HG03354 (cell line): ENCODE measurements at regions not wholly inside any gene's neighbourhood (a gene's known extent, or its start where the extent isn't known, plus 50 kb on each side); places are given as distances from the start of the nearest gene placed in this dataset.

Experiments used
- ATAC-seq: cut with Tn5 transposase; IDR thresholded peaks from one replicate; pipeline ENCODE4 v1.9.1; 2021; ENCODE audit warnings: mild to moderate bottlenecking; ENCODE audit not compliant: unreplicated experiment, poor library complexity, severe bottlenecking

DNA sequence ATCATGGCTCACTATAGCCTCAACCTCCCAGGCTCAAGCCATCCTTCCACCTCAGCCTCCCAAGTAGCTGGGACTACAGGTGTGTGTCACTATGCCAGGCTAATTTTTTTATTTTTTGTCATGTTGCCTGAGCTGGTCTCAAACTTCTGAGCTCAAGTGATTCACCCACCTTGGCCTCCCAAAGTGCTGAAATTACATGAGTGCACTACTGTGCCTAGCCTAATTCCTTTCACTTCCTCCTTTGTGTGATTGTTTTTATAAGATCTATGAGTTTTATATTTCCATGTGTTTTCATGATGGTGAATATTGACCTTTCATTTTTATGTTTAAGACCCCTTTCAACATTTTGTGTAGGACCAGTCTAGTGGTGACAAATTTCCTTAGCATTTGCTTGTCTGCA lies 55.2 kb upstream of the IL12B start:
- no peak for ATAC-seq

GRCh38 chr5:159386028-159386711 lies 55.9 kb upstream of the IL12B start:
- no peak for ATAC-seq

GRCh38 chr5:159392871-159393270 lies 62.6 kb upstream of the IL12B start:
- ATAC-seq = no peak

GRCh38 chr5:159393854-159394274 lies 63.6 kb upstream of the IL12B start:
- ATAC-seq = no peak

GRCh38 chr5:159395202-159395601 lies 64.9 kb upstream of the IL12B start:
- no peak for ATAC-seq

- ATAC-seq = no peak
Measured at GRCh38 chr5:159398936-159399335, 68.6 kb upstream of the IL12B start.

GRCh38 chr5:159400476-159400875 lies 70.2 kb upstream of the IL12B start:
- no peak for ATAC-seq

DNA sequence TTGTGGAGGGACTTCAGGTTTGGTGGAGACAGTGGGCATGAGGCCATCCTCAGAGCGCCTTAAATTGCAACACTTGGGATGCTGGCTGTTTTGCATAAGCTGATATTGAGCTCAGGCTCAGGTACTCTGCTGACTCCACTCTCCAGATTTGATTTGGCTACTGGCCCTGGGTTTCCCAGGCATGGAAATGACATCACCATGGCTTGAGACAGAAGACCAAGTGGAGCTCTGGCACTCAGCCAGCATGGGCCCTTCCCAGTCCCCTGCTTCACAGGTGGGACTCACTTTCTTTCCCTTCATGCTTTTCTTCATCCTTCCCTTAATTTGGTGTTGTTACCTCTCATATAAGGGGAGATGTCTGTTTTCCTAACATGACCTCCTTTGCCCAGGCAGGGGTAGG lies 72.0 kb upstream of the IL12B start:
- no peak for ATAC-seq

DNA sequence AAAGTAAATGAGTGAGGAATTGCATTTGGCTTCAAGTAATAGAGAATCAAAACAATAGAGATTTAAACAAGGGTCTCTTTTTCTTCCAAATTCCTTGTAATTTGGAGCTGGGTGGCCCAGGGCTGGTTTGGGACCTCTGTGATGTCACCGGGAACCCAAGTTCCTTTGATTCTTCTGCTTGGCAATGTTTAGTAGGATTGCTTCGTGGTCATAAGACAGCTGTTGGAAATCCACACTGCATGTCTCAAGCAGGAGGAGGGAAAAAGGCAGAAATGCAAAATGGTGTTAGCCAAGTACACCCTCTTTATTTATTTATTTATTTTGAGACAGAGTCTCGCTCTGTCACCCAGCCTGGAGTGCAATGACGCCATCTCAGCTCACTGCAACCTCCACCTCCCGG lies 72.6 kb upstream of the IL12B start:
- ATAC-seq = no peak

DNA sequence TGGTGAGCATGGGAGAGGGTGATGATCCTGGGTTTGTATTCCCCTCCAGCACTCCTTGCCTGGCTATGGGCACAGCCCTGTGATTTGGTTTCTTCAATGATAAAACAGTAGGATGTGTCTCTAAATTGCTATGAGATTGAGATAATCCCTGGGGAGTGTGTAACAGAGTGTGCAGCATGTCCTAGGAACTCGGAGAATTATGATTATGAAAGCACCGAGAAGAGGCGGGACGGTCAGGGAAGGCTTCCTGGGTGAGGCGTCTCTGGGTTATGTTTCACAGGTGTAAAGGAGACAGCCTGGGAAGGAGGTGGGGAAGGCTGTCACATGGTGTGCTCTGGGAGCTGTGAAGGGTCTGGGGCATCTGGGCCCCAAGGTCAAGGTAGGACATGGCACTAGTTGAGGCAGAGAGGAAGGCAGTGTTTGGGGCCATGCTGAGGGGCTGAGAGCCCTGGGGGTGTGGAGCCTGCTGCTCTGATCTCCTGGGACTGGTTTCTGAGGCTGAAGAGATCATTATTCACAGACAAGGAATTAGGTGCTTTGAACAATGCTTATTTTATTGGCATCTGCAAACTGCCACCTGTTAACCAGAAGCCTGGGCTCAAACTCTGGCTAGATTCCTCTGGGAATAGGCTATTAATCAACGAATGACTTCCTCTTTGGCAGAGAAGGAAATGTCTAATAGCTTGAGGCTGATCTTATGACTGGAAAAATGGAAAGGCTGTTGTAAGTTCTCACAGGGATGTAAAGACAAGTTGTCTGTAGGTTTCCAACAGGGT lies 73.8 kb upstream of the IL12B start:
- ATAC-seq = no peak

DNA sequence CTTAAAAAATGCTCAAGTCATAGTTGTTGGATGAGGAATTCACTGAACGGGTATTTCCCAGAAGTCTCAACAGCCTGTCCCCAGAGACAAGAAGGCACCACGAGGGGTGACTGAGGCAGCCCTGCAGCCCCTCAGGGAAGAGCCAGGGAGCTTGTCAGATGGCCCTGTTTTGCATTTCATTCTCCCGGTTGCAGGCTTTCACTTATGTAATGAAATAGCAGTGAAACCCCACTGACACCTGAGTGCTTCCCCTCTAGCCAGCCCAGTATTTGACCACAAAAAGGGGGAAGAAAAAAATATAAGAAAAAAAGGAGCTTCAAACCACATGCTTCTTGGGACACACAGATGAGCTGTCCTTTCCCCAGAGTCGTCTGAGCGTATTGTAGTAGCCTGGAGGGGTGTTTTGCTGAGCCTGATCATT lies 75.3 kb upstream of the IL12B start:
- ATAC-seq = peak; percentile 44

- no peak for ATAC-seq
Measured at GRCh38 chr5:159406571-159406970, 76.3 kb upstream of the IL12B start.

DNA sequence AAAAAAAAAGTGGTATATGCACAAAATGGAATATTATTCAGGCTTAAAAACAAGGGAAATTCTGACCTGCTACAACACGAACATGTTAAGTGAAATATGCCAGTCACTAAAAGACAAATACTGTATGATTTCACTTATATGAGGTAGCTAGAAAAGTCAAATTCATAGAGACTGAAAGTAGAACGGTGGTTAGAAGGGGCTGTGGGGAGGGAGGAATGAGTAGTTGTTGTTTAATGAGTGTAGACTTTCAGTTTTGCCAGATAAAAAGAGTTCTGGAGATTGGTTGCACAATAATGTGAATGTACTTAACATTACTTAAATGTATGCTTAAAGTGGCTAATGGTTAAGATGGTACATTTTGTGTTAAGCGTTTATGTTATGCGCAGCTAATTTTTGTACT lies 79.5 kb upstream of the IL12B start:
- ATAC-seq = peak; percentile 73

DNA sequence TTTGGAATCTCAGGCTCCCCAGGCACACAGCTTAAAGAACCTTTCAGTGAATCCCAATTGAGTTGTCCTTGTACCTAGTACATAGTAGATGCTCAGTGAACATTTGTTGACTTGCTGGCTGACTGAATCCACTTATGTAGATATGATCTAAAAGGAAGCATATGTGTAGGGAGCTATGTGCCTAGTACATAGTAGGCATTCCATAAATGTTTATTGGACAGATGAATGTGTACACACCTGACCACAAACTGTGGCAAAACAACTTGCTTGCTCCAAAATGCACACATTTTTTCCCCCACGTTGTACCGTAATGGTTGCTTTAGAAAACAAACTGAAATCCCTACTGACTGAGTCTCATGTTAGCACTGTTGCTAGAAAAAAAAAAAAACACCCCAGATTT lies 80.2 kb upstream of the IL12B start:
- no peak for ATAC-seq

- no peak for ATAC-seq
Measured at GRCh38 chr5:159411115-159411514, 80.8 kb upstream of the IL12B start.

- peak; percentile 69 for ATAC-seq
Measured at GRCh38 chr5:159412284-159413046, 82.2 kb upstream of the IL12B start.

- ATAC-seq = no peak
Measured at GRCh38 chr5:159414021-159414420, 83.7 kb upstream of the IL12B start.

- ATAC-seq = no peak
Measured at GRCh38 chr5:159415301-159415937, 85.1 kb upstream of the IL12B start.

- ATAC-seq = no peak
Measured at GRCh38 chr5:159416438-159416837, 86.2 kb upstream of the IL12B start.

DNA sequence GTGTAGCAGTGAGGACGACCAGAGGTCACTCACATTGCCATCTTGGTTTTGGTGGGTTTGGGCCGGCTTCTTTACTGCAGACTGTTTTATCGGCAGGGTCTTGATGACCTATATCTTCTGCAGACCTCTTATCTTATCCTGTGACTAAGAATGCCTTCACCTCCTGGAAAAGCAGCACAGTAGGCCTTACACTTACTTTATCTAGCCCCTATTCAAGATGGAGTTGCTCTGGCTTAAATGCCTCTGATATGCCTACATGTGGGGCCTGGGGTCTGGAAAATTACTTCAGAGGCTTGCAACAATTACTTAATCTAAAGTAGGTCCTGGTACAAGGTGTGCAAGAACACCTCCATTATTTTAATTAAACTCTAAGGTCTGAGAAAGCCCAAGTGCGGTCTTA lies 86.9 kb upstream of the IL12B start:
- no peak for ATAC-seq
